ENCODE measurements at regions not wholly inside any gene's neighbourhood (a gene's known extent, or its start where the extent isn't known, plus 50 kb on each side); places are given as distances from the start of the nearest gene placed in this dataset.
"Not testable (repeated sequence)": the region's sequence is repeated elsewhere in the genome, so short reads cannot be mapped to it uniquely, and the experiment has no call there.

DNA sequence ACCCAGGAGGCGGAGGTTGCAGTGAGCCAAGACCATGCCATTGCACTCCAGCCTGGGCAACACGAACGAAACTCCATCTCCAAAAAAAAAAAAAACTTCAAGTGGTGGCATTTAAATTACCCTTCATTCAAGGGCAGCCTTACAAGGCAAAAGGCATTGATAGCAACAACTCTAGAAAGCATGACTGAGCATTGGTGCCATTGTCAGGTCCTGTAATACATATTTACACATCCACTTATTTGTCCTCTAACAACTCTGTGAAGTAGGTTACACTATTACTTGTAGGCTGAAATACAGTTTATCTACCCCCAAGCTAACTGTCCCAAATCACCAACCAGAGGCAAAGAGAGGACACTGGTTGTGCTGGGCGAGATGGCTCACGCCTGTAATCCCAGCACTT, 52.7 kb upstream of the LARP1 start:
- no peak for DNase-seq (ENCODE audit: low read depth in 3 of 3, low spot score in 2 of 3)

GRCh38 chr5:154701725-154702124, 53.5 kb upstream of the LARP1 start:
- DNase-seq (ENCODE audit: low read depth in 3 of 3, low spot score in 2 of 3) = not testable (repeated sequence)

- peak in 1 of 3 donors; percentile 32 for DNase-seq (ENCODE audit: low read depth in 3 of 3, low spot score in 2 of 3)
Observed at GRCh38 chr5:154701181-154701580, 54.0 kb upstream of the LARP1 start.

- DNase-seq (ENCODE audit: low read depth in 3 of 3, low spot score in 2 of 3) = not testable (repeated sequence)
Observed at GRCh38 chr5:154700289-154700928, 54.8 kb upstream of the LARP1 start.

GRCh38 chr5:154698763-154699162, 56.4 kb upstream of the LARP1 start:
- no peak for DNase-seq (ENCODE audit: low read depth in 3 of 3, low spot score in 2 of 3)

- no peak for DNase-seq (ENCODE audit: low read depth in 3 of 3, low spot score in 2 of 3)
Observed at GRCh38 chr5:154697371-154697770, 57.8 kb upstream of the LARP1 start.

- DNase-seq (ENCODE audit: low read depth in 3 of 3, low spot score in 2 of 3) = no peak
Observed at GRCh38 chr5:154696891-154697290, 58.3 kb upstream of the LARP1 start.

GRCh38 chr5:154694159-154694558, 61.0 kb upstream of the LARP1 start:
- no peak for DNase-seq (ENCODE audit: low read depth in 3 of 3, low spot score in 2 of 3)

DNA sequence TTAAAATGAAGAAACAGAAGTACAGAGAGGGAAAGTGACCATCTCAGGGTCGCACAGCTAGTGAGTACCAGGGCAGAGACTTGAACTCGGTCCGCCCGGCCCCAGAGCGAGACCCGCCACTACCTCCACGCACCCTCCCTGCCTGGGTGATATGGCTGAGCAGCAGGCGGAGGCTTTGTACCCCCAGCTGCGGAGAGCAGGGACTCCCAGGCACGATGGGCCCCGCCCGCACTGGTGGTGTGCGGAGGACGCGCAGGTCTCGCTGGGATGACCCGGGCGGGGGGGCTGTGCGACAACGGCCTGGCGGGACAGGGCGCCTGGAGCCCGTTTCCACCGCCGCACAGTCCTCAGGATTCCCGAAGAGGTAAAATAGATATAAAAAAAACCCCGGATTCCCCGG, 64.7 kb upstream of the LARP1 start:
- DNase-seq (ENCODE audit: low read depth in 3 of 3, low spot score in 2 of 3) = no peak

DNA sequence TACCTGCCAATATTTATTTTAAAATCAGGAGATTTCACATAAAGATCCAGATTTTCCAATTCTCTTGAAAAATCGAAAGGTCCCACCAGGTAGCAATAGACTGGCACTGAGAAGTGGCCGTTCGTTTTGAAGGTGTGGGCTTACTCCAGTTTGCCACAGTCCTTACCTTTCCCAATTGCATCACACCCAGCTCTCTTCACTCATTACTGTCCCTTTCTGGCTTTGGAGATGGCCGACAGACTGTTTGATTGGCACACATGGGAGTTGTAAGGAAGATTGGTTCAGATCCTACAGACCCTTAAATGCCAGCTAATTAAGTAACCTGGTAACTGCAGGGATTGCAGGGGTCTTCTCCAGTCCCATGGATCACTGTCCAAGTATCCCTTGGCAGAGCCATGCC, 68.7 kb upstream of the LARP1 start:
- no peak for DNase-seq (ENCODE audit: low read depth in 3 of 3, low spot score in 2 of 3)

DNA sequence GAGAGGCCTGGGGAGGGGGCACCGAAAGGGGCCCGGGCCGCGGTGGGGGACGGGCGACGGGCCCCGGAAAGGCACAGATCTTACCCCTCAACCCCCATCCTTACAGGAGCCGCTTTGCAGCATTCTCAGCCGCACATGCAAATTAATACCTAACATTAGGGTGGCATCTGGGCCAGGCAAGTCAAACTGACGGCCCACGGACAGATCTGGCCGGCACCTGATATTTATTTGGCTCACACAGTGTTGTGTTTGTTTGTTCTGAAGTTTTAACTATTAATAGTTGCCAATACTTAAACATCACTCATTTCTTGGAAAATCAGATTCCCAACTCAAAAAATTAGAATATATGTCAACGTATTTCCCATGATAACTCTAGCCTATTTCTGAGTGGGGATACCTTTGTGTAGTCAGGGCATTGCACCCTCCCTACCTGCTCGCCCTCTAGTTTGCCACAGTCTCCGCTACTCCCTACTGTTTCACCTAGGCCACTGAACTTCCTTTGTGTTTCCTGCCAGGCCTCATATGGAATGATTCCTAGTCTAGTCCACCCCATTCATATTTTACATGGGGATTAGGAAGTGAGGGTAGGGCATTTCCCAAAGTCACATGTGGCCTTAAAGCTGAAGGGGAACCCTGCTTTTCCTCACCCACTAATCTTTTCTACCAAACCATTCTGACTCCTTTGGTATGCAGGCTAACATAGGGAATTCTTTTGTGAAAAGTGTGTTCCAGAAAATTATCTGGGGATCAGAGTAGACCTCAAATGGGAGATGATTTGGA, 71.9 kb upstream of the LARP1 start:
- DNase-seq (ENCODE audit: low read depth in 3 of 3, low spot score in 2 of 3) = no peak

GRCh38 chr5:154679501-154679900, 75.7 kb upstream of the LARP1 start:
- no peak for DNase-seq (ENCODE audit: low read depth in 3 of 3, low spot score in 2 of 3)

DNA sequence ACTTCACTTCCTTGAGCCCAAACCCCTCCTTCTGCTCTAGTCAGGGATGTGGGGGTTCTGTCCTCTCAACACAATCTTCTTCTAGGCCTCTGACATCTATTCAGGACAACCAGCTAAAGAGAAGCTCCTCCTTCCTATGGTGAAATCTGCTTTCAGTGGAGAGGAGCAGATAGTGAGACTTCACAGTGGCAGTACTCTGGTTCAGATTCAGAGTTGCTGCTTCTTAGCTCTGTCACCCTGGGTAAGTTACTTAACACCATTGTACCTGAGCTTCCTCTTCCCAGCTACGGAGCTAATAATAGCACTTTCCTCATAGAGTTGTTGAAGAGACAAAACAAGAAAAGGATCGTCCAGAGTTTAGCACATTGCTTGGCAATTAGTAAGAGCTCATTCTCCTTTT, 77.3 kb upstream of the LARP1 start:
- DNase-seq (ENCODE audit: low read depth in 3 of 3, low spot score in 2 of 3) = no peak

DNA sequence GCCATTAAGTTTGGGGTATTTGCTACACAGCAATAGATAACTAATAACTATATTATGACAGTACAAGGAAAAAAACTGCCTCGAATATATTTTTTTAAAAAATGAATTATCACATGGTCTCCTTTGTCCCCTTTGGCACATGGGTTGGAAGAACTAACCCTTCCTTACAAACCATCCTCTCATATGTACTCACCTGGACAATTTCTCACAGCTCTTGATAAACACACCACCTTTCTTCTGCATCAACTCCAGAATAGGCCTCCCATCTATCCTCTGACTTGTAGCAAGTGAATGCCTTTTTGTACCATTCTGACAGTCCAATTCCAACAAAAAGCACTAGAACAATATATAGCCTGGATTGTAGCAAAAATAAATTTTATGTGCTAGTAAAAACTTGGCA, 78.7 kb upstream of the LARP1 start:
- no peak for DNase-seq (ENCODE audit: low read depth in 3 of 3, low spot score in 2 of 3)

- DNase-seq (ENCODE audit: low read depth in 3 of 3, low spot score in 2 of 3) = no peak
Observed at GRCh38 chr5:154674029-154674428, 81.1 kb upstream of the LARP1 start.

GRCh38 chr5:154673506-154673905, 81.7 kb upstream of the LARP1 start:
- DNase-seq (ENCODE audit: low read depth in 3 of 3, low spot score in 2 of 3) = no peak

GRCh38 chr5:154669913-154670312, 85.3 kb upstream of the LARP1 start:
- not testable (repeated sequence) for DNase-seq (ENCODE audit: low read depth in 3 of 3, low spot score in 2 of 3)

DNA sequence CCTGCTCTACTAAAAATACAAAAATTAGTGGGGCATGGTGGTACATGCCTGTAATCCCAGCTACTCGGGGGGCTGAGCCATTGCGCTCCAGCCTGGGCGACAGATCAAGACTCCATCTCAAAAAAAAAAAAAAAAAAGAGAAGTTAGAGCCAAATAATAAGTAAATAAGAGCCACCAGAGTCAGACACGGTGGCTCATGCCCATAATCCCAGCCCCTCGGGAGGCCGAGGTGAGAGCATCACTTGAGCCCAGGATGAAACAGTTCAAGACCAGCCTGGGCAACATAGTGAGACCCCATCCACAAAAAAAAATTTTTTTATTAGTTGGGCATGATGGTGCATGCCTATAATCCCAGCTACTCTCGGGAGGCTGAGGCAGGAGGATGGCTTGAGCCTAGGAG, 85.8 kb upstream of the LARP1 start:
- DNase-seq (ENCODE audit: low read depth in 3 of 3, low spot score in 2 of 3) = no peak

- DNase-seq (ENCODE audit: low read depth in 3 of 3, low spot score in 2 of 3) = no peak
Observed at GRCh38 chr5:154664869-154665268, 90.3 kb upstream of the LARP1 start.

GRCh38 chr5:154663424-154663823, 91.8 kb upstream of the LARP1 start:
- DNase-seq (ENCODE audit: low read depth in 3 of 3, low spot score in 2 of 3) = no peak

GRCh38 chr5:154654486-154655371, 100.4 kb upstream of the LARP1 start:
- peak in 1 of 3 donors; percentile 17 for DNase-seq (ENCODE audit: low read depth in 3 of 3, low spot score in 2 of 3)
